ENCODE measurements at regions not wholly inside any gene's neighbourhood (a gene's known extent, or its start where the extent isn't known, plus 50 kb on each side); places are given as distances from the start of the nearest gene placed in this dataset.
"Not testable (repeated sequence)": the region's sequence is repeated elsewhere in the genome, so short reads cannot be mapped to it uniquely, and the experiment has no call there.

- DNase-seq: no peak
Observed at GRCh38 chr10:124324451-124324850, 94.3 kb downstream of the OAT start.

GRCh38 chr10:124323806-124324205 is 94.9 kb downstream of the OAT start:
- no peak for DNase-seq

DNA sequence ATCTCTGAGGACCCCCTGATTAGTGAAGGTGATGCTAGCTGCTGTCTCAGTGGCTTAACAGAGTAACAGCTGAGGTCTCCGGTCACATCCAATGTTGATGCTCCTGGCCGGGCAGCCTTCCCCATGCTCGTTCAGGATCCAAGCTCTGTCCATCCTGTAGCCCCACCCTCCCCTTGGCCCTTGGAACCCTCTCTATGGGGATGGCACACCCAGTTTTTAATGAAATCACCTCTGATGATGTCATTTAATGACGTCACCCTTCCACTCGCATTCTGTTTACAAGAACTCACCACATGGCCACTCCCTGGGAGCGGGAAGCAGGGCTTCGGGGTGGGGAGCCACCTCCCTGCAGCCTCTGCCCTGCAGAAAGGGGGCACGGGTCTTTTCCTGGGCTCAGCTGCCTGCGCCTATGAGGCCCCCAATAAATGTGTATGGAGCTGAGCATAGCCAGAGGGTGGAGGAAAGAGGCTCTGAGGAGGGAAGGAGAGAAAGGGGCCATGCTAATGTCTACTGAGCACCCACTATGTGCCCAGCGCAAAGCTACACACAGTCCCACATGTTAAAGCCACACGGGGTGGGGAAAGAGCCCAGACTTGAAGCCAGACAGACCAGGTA is 95.5 kb downstream of the OAT start:
- no peak for DNase-seq

DNA sequence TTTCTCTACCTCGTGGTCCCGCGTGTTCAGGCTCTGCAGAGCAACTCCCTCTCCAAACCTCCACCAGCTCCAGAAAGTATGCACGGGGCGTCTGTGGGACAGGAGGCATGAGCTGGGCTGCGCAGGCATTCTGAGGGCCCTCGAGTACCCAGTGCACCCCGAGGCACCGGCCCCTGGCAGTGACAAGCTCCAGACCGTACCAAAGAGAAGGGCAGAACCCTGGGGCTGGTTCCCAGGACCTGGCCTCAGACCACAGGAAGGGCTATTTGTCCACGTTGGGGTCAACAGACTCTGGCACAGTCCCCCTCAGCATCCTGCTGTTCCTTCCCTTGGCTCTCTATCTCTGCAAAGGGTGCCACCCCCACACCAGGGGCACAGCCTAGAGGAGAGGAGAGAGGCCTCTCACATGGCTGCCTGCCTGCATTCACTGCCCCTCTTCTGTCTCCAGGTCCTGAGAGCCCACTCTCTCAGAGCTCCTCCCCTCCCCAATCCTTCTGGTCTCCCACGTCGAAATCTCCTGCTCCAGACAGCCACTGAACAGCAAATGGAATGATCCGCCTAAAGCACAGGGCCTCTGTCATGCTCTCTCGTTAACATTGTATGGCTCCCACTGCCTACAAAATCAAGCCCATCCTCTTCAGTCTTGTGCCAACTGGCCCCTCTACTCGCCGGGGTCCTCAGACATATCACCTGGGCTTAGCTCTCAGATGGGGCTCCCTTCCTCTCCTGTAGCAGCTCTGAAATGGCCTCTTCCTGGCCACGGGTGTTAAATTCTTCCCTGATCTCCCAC is 96.3 kb downstream of the OAT start:
- DNase-seq: no peak

DNA sequence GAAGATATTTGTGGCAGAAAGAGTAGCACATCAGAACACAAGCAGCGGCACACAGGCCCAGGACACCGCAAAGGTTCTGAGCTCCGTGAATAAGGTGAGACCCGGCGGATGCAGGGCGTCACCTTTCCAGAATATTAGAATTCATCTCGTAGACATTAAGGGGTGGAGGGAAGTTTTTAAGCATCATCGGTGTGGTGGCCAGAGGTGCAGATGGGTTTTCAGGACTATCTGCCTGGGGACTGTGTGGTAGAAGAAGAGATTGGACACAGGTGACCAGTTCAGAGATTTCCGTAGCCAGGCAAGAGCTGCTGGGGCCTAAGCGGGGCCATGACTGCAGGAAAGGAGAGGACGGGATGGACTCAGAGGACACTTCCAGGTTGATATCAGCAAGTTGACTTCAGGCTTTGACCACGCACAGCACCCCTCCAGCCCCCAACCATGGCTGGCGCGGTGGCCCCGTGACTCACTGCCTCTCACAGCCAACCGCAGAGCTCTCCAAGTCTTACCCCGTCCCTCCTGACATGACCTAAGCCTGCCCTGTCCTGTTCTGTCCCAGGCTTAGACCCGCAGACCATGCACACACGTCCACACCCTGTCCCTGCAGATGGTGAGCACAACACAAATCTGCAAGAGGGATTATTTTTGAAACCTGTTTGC is 97.2 kb downstream of the OAT start:
- no peak for DNase-seq

GRCh38 chr10:124320778-124321432 is 97.8 kb downstream of the OAT start:
- DNase-seq: no peak

GRCh38 chr10:124319926-124320391 is 98.8 kb downstream of the OAT start:
- DNase-seq: no peak

- DNase-seq: not testable (repeated sequence)
Observed at GRCh38 chr10:124319520-124319919, 99.2 kb downstream of the OAT start.

GRCh38 chr10:124318811-124319210 is 99.9 kb downstream of the OAT start:
- DNase-seq: no peak

GRCh38 chr10:124318076-124318475 is 100.6 kb downstream of the OAT start:
- no peak for DNase-seq

GRCh38 chr10:124316326-124316725 is 102.4 kb downstream of the OAT start:
- DNase-seq: no peak

GRCh38 chr10:124315591-124316270 is 103.0 kb downstream of the OAT start:
- no peak for DNase-seq

GRCh38 chr10:124313374-124313773 is 105.3 kb downstream of the OAT start:
- DNase-seq: no peak

DNA sequence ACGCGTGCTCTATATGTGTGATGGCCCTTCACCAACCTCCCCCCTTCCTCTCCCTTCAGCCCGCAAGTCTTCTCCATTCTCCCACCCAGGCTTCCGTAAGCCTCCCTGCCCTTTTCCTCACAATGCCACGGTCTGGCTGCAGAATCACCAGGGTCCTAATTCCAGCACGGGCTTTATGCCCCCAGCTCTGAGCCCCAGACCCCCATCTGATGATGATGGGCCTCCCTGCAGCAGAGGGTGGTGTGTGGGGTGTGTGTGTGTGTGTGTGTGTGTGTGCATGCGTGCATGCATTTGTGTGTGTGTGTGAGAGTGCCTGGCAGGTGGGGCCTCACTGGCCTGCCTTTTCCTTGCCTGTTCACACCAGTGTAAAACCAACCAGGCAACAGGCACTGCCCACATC is 109.9 kb downstream of the OAT start:
- DNase-seq: no peak

GRCh38 chr10:124308056-124308645 is 110.6 kb downstream of the OAT start:
- DNase-seq: no peak

- DNase-seq: no peak
Observed at GRCh38 chr10:124307591-124307990, 111.1 kb downstream of the OAT start.

GRCh38 chr10:124306922-124307371 is 111.8 kb downstream of the OAT start:
- no peak for DNase-seq

DNA sequence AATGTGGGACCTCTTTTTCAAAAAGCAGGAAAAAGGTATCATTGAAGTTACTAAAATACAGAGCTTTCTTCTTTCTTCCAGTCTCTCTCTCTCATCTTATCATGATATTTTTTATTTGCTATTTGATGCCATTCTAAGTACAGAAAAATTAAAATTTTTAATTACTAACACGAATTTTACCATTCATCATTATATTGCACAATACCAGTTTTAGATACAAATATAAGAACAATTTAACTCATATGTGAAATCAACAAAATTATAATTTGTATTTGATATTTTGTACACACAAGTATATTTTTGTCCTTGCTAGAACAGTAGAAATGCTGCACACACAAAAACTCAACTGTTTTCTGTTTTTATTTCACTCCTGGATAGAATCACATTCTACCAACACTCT is 112.2 kb downstream of the OAT start:
- no peak for DNase-seq

GRCh38 chr10:124305984-124306383 is 112.7 kb downstream of the OAT start:
- DNase-seq: no peak

DNA sequence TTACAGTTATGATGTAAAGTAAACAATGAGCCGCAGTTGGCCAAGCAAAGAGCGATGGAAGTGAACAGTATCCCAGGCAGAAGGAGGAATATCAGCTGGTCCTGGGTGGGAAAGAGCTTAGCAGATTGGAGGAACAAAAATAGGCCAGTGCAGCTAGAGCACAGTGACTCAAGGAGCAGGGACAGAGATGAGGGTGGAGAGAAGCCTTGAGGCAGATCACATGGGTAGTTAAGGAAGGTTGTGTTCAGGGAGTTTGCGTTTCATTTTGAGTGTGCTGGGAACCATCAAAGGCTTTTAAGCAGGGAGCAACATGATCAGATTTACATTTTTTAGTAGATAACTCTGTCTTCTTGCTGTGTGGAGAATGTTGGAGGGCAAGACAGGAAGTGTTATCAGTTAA is 113.6 kb downstream of the OAT start:
- no peak for DNase-seq

DNA sequence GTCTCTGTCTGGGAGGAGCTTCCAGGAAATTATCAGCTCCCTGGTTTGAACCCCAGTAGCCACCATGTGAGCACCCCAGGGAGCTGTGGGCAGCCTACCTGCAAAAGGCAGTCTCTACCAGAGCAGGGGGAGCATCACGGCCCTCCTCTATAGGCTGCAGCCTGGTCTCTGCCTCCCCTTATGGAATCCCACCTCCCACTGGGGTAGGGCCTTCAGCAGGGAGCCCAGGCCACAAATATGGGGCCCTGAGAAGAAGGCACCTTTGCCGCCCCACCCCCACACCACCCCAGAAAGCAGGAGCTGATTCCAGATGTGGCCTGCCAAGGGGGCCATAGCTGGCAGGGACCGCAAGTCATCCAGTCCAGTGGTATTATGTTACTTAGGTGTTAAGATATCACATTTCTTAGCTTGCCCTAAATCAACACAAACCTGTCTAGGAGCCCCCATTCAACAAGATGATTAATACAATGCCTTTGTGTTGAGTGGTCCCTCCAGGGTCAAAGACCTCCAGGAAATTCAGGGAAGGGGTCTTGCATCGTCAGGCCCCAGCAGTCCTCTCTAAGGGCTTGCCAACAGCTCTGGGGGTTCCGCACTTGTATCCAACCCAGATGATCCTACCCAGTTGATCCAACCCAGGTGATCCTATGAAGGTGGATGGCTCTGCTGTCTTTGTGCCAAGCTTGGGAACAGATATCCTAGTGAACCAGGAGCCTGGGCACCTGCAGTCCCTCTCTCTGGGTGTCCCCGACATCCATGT is 114.9 kb downstream of the OAT start:
- no peak for DNase-seq
